BJ (cell line): ENCODE measurements at regions not wholly inside any gene's neighbourhood (a gene's known extent, or its start where the extent isn't known, plus 50 kb on each side); places are given as distances from the start of the nearest gene placed in this dataset.

Experiments used
- CTCF ChIA-PET: fragments of 350-600 bp; formaldehyde crosslinking; extraction: SDS; loops from one replicate; lab custom pipeline; 2021; ENCODE audit warnings: antibody characterized with exemption, inconsistent platforms; lab: Yijun Ruan, JAX
- POLR2A ChIA-PET: fragments of 300-600 bp; sonication (Branson Sonifier 250); formaldehyde crosslinking; extraction: SDS; loops from one replicate; lab custom pipeline; 2021; ENCODE audit warnings: antibody characterized with exemption; lab: Charles Lee
- DNase-seq: peaks from one replicate; pipeline ENCODE4 v3.0.0-alpha.2; 2011; ENCODE audit warnings: low read depth
- H3K27me3 ChIP-seq: 2 replicates; pipeline ENCODE4 v1.6.0; 2011; ENCODE audit warnings: low read length; ENCODE audit not compliant: control insufficient read depth, insufficient read depth
- H3K36me3 ChIP-seq: 2 replicates; pipeline ENCODE4 v1.5.1; 2011; ENCODE audit warnings: low read length; ENCODE audit not compliant: control insufficient read depth, insufficient read depth
- H3K4me3 ChIP-seq: 2 replicates; pipeline ENCODE4 v1.5.1; 2011; ENCODE audit warnings: low read depth, mild to moderate bottlenecking, control low read depth, low read length
- CTCF ChIP-seq: IDR thresholded peaks from 2 replicates; pipeline ENCODE4 v1.5.1; 2011; ENCODE audit warnings: low read depth, mild to moderate bottlenecking, control low read depth, inconsistent platforms, low read length, moderate library complexity; ENCODE audit not compliant: insufficient read depth

GRCh38 chr12:67524861-67525616 is 123.5 kb upstream of the DYRK2 start:
- Histone ChIP-seq H3K36me3 (no peaks in the 10 kb centered on the region), H3K4me3 (no peak overlapping the region), H3K27me3 (no peaks in the 10 kb centered on the region)
- no peak for DNase-seq
- TF ChIP-seq CTCF, result no peak
- ChIA-PET CTCF (interaction anchor here (0.6 to 1.3 kb wide), 2 partner anchors 17 to 108 kb away, joined by 3 read pairs; no protein-coding TSS in a partner anchor), POLR2A (no interaction called here)

GRCh38 chr12:67525617-67525884 is 123.0 kb upstream of the DYRK2 start:
- no peak for DNase-seq
- POLR2A ChIA-PET, result no interaction called here
- Histone ChIP-seq H3K4me3 (no peak overlapping the region), H3K36me3 (no peaks in the 10 kb centered on the region), H3K27me3 (no peaks in the 10 kb centered on the region)
- CTCF ChIA-PET, result interaction anchor here (0.6 to 1.3 kb wide), 2 partner anchors 17 to 108 kb away, joined by 3 read pairs; no protein-coding TSS in a partner anchor
- no peak for TF ChIP-seq CTCF

GRCh38 chr12:67526129-67526528 is 122.4 kb upstream of the DYRK2 start:
- DNase-seq, result no peak
- Histone ChIP-seq H3K4me3 (no peak overlapping the region), H3K36me3 (no peaks in the 10 kb centered on the region), H3K27me3 (no peaks in the 10 kb centered on the region)
- CTCF ChIA-PET, result interaction anchor here (0.6 to 1.3 kb wide), 2 partner anchors 18 to 107 kb away, joined by 3 read pairs; no protein-coding TSS in a partner anchor
- no peak for TF ChIP-seq CTCF
- POLR2A ChIA-PET, result no interaction called here

- POLR2A ChIA-PET, result no interaction called here
- no peak overlapping the region for H3K4me3 ChIP-seq
- CTCF ChIA-PET, result interaction anchor here (1.0 kb wide), 1 partner anchor 18 kb away, joined by 3 read pairs; no protein-coding TSS in a partner anchor
- H3K36me3 ChIP-seq, result no peaks in the 10 kb centered on the region
- DNase-seq, result no peak
- no peak for TF ChIP-seq CTCF
- no peaks in the 10 kb centered on the region for H3K27me3 ChIP-seq
These were observed 117.5 kb upstream of the DYRK2 start for GRCh38 chr12:67531051-67531450.

- no peaks in the 10 kb centered on the region for H3K27me3 ChIP-seq
- no peak for TF ChIP-seq CTCF
- H3K4me3 ChIP-seq, result no peak overlapping the region
- ChIA-PET CTCF (interaction anchor here (1.0 kb wide), 1 partner anchor 19 kb away, joined by 3 read pairs; no protein-coding TSS in a partner anchor), POLR2A (no interaction called here)
- H3K36me3 ChIP-seq, result no peaks in the 10 kb centered on the region
- no peak for DNase-seq
These were observed 117.0 kb upstream of the DYRK2 start for GRCh38 chr12:67531501-67531900.
